H9 (cell line): ENCODE measurements at regions not wholly inside any gene's neighbourhood (a gene's known extent, or its start where the extent isn't known, plus 50 kb on each side); places are given as distances from the start of the nearest gene placed in this dataset.
A peak's percentile ranks its signal among the peaks of the same experiment; 100 is the strongest.

Experiments
- DNase-seq: peaks from one replicate; pipeline ENCODE4 v3.0.0-alpha.2; 2017
- H2AFZ ChIP-seq: one replicate; pipeline ENCODE4 v1.6.1; 2013; ENCODE audit warnings: mild to moderate bottlenecking, low read length, control low read depth, moderate library complexity
- H2AK5ac ChIP-seq: 2 replicates; pipeline ENCODE4 v1.6.1; 2013; ENCODE audit warnings: low read length, control low read depth, mixed read lengths; ENCODE audit not compliant: insufficient read length
- H2BK120ac ChIP-seq: one replicate; pipeline ENCODE4 v1.6.1; 2013; ENCODE audit warnings: low read depth, mild to moderate bottlenecking, low read length, control low read depth, inconsistent platforms; ENCODE audit not compliant: poor library complexity, severe bottlenecking
- H2BK12ac ChIP-seq: 2 replicates; pipeline ENCODE4 v1.6.1; 2013; ENCODE audit warnings: low read length, control low read depth, mixed read lengths, low read depth; ENCODE audit not compliant: insufficient read length
- H2BK15ac ChIP-seq: 2 replicates; pipeline ENCODE4 v1.6.1; 2013; ENCODE audit warnings: low read depth, low read length, control low read depth
- H2BK20ac ChIP-seq: one replicate; pipeline ENCODE4 v1.6.1; 2013; ENCODE audit warnings: low read depth, mild to moderate bottlenecking, low read length, control low read depth, inconsistent platforms; ENCODE audit not compliant: poor library complexity, severe bottlenecking
- H2BK5ac ChIP-seq: 2 replicates; pipeline ENCODE4 v1.6.1; 2013; ENCODE audit warnings: low read length, control low read depth, mixed read lengths; ENCODE audit not compliant: insufficient read length
- H3K14ac ChIP-seq: 2 replicates; pipeline ENCODE4 v1.6.1; 2013; ENCODE audit warnings: low read length, control low read depth; ENCODE audit not compliant: insufficient read depth
- H3K18ac ChIP-seq: 2 replicates; pipeline ENCODE4 v1.6.1; 2013; ENCODE audit warnings: low read depth, mild to moderate bottlenecking, mixed read lengths, low read length, control low read depth; ENCODE audit not compliant: insufficient read length
- H3K23ac ChIP-seq: 2 replicates; pipeline ENCODE4 v1.6.1; 2013; ENCODE audit warnings: low read length, control low read depth, mixed read lengths, low read depth; ENCODE audit not compliant: insufficient read length
- H3K23me2 ChIP-seq: 2 replicates; pipeline ENCODE4 v1.6.1; 2013; ENCODE audit warnings: low read depth, mild to moderate bottlenecking, mixed read lengths, low read length, control low read depth; ENCODE audit not compliant: insufficient read length, poor library complexity, severe bottlenecking
- H3K27ac ChIP-seq: 2 replicates; pipeline ENCODE4 v1.5.1; 2013; ENCODE audit warnings: low read length, control low read depth, mixed read lengths, low read depth; ENCODE audit not compliant: insufficient read length
- H3K27me3 ChIP-seq: 2 replicates; pipeline ENCODE4 v1.6.1; 2013; ENCODE audit warnings: low read length, control low read depth, inconsistent platforms; ENCODE audit not compliant: insufficient read depth
- H3K4ac ChIP-seq: 2 replicates; pipeline ENCODE4 v1.6.1; 2013; ENCODE audit warnings: low read depth, mild to moderate bottlenecking, control low read depth, inconsistent platforms, low read length, moderate library complexity
- H3K4me1 ChIP-seq: 2 replicates; pipeline ENCODE4 v1.6.1; 2013; ENCODE audit warnings: low read length, control low read depth, inconsistent platforms; ENCODE audit not compliant: insufficient read depth
- H3K4me2 ChIP-seq: 2 replicates; pipeline ENCODE4 v1.6.1; 2013; ENCODE audit warnings: low read length, control low read depth, mixed read lengths; ENCODE audit not compliant: insufficient read length, insufficient read depth
- H3K56ac ChIP-seq: 2 replicates; pipeline ENCODE4 v1.6.1; 2013; ENCODE audit warnings: low read depth, mild to moderate bottlenecking, mixed read lengths, low read length, control low read depth; ENCODE audit not compliant: insufficient read length
- H3K79me1 ChIP-seq: 2 replicates; pipeline ENCODE4 v1.6.1; 2013; ENCODE audit warnings: low read depth, mild to moderate bottlenecking, moderate library complexity, low read length, control low read depth, inconsistent platforms; ENCODE audit not compliant: insufficient read depth, poor library complexity, severe bottlenecking
- H3K79me2 ChIP-seq: 2 replicates; pipeline ENCODE4 v1.6.1; 2013; ENCODE audit warnings: low read length, control low read depth, inconsistent platforms; ENCODE audit not compliant: insufficient read depth
- H3K9ac ChIP-seq: 2 replicates; pipeline ENCODE4 v1.6.1; 2013; ENCODE audit warnings: low read length, control low read depth, mixed read lengths; ENCODE audit not compliant: insufficient read length; ENCODE audit errors: extremely low read depth
- H3K9me3 ChIP-seq: one replicate; pipeline ENCODE4 v1.6.1; 2013; ENCODE audit warnings: low read depth, low read length, inconsistent platforms; ENCODE audit not compliant: control insufficient read depth
- H3T11ph ChIP-seq: one replicate; pipeline ENCODE4 v1.6.1; 2013; ENCODE audit warnings: mild to moderate bottlenecking, low read length, control low read depth, inconsistent platforms
- H4K20me1 ChIP-seq: one replicate; pipeline ENCODE4 v1.6.1; 2013; ENCODE audit not compliant: control insufficient read depth, insufficient read length, insufficient read depth
- H4K5ac ChIP-seq: 2 replicates; pipeline ENCODE4 v1.6.1; 2013; ENCODE audit warnings: low read depth, mild to moderate bottlenecking, mixed read lengths, low read length, control low read depth; ENCODE audit not compliant: insufficient read length
- H4K8ac ChIP-seq: replicated peaks from 2 replicates; pipeline ENCODE4 v1.6.1; 2013; ENCODE audit warnings: low read length, control low read depth, mixed read lengths, low read depth; ENCODE audit not compliant: insufficient read length
- H4K91ac ChIP-seq: 2 replicates; pipeline ENCODE4 v1.6.1; 2013; ENCODE audit warnings: low read depth, mild to moderate bottlenecking, moderate library complexity, mixed read lengths, low read length, control low read depth; ENCODE audit not compliant: insufficient read length
- H3K27ac Mint-ChIP-seq, 3 experiments: 2 replicates in 2 of 3; 3 replicates in 1 of 3; pipeline ENCODE4 v1.8.0; 2020 to 2021; ENCODE audit warnings: mixed read lengths in 3 of 3, mild to moderate bottlenecking in 1 of 3, moderate library complexity in 1 of 3
- H3K27me3 Mint-ChIP-seq: 2 replicates; pipeline ENCODE4 v1.8.0; 2021; ENCODE audit warnings: low read depth, mild to moderate bottlenecking, moderate library complexity, mixed read lengths
- H3K36me3 Mint-ChIP-seq, 3 experiments: 2 replicates in 2 of 3; 3 replicates in 1 of 3; pipeline ENCODE4 v1.8.0; 2020 to 2021; ENCODE audit warnings: low read depth in 3 of 3, mixed read lengths in 3 of 3; ENCODE audit not compliant: insufficient read depth in 1 of 3
- H3K4me1 Mint-ChIP-seq, 2 experiments: 2 replicates each; pipeline ENCODE4 v1.8.0; 2020; ENCODE audit warnings: mixed read lengths in 2 of 2
- H3K4me3 Mint-ChIP-seq, 2 experiments: 2 replicates in 1 of 2; 3 replicates in 1 of 2; pipeline ENCODE4 v1.8.0; 2020 to 2021; ENCODE audit warnings: mild to moderate bottlenecking in 2 of 2, mixed read lengths in 2 of 2, moderate library complexity in 1 of 2
- H3K9me3 Mint-ChIP-seq, 2 experiments: 2 replicates in 1 of 2; 3 replicates in 1 of 2; pipeline ENCODE4 v1.8.0; 2020; ENCODE audit warnings: mild to moderate bottlenecking in 2 of 2, mixed read lengths in 2 of 2, moderate library complexity in 1 of 2
- WGBS: extraction: QIAGEN DNeasy Blood & Tissue Kit; methylation state at CpG from one replicate; pipeline ENCODE4 v1.1.7; 2013; ENCODE audit warnings: missing lambda C conversion rate, low lambda C conversion rate, mixed read lengths; ENCODE audit not compliant: insufficient read length; ENCODE audit errors: extremely low coverage; 5-methylcytosine and 5-hydroxymethylcytosine counted together
- TF ChIP-seq, protein P1 (sequence below): fragments of 200-600 bp; sonication (generic); conservative IDR thresholded peaks from 3 replicates; pipeline ENCODE4 v1.8.0; 2021; ENCODE audit warnings: antibody characterized with exemption, mild to moderate bottlenecking

DNA sequence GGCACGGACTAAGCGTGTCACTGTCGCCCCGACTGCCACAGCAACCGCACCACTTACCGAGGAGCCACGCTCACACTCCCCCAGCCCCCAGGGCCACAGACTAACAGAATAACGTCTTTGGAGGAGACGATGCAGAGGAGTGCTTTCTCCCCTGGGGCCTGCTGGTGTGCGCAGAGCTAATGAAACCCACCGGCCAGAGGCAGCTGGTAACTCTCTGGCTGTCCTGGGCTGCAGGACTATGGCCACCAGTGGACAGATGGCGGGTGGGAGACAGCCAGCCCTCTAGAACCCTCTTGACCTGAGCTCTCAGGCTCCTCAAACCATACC is 228.0 kb downstream of the DLL1 start:
- Histone ChIP-seq H3K79me2 (no peaks in the 10 kb centered on the region), H2AFZ (no peak overlapping the region), H3K4me1 (0 out of 2 replicates have a peak, but pooled peaks cover 2% of the 10 kb centered on the region), H3K14ac (peak overlapping the region; percentile 58; the same call in 1 of the 2 replicates), H3K9me3 (no peaks in the 10 kb centered on the region), H2BK5ac (no peak overlapping the region), H4K8ac (no peak overlapping the region), H3K9ac (no peak overlapping the region), H3K79me1 (no peaks in the 10 kb centered on the region), H2BK15ac (no peak overlapping the region), H3K56ac (no peak overlapping the region), H4K91ac (no peak overlapping the region), H2BK20ac (no peak overlapping the region), H3K4me2 (no peak overlapping the region), H3K4ac (no peak overlapping the region), H4K20me1 (no peaks in the 10 kb centered on the region), H3T11ph (no peak overlapping the region), H2AK5ac (no peak overlapping the region), H3K23me2 (peaks cover 3% of the 10 kb centered on the region), H4K5ac (no peak overlapping the region), H3K18ac (no peak overlapping the region), H3K27me3 (no peaks in the 10 kb centered on the region), H2BK120ac (no peak overlapping the region), H2BK12ac (no peak overlapping the region), H3K27ac (no peak overlapping the region), H3K23ac (no peak overlapping the region)
- Mint-ChIP-seq H3K27ac (no peak overlapping the region), H3K4me3 (no peak overlapping the region), H3K27me3 (peaks cover 14% of the 10 kb centered on the region), H3K9me3 (peaks cover 4 to 8% of the 10 kb centered on the region in 2 experiments; a peak in 3 of 5 replicates), H3K36me3 (peaks cover 0 to under 1% (median 0%) of the 10 kb centered on the region in 3 experiments; a peak in 3 of 7 replicates), H3K4me1 (peaks cover 12% of the 10 kb centered on the region in 2 experiments)
- TF ChIP-seq, protein P1, sequence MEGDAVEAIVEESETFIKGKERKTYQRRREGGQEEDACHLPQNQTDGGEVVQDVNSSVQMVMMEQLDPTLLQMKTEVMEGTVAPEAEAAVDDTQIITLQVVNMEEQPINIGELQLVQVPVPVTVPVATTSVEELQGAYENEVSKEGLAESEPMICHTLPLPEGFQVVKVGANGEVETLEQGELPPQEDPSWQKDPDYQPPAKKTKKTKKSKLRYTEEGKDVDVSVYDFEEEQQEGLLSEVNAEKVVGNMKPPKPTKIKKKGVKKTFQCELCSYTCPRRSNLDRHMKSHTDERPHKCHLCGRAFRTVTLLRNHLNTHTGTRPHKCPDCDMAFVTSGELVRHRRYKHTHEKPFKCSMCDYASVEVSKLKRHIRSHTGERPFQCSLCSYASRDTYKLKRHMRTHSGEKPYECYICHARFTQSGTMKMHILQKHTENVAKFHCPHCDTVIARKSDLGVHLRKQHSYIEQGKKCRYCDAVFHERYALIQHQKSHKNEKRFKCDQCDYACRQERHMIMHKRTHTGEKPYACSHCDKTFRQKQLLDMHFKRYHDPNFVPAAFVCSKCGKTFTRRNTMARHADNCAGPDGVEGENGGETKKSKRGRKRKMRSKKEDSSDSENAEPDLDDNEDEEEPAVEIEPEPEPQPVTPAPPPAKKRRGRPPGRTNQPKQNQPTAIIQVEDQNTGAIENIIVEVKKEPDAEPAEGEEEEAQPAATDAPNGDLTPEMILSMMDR = no peak
- DNase-seq = no peak
- no CpG with 5 or more reads among the region's 12 CpGs for WGBS
